Transverse colon (tissue), 4 donors: ENCODE measurements at regions not wholly inside any gene's neighbourhood (a gene's known extent, or its start where the extent isn't known, plus 50 kb on each side); places are given as distances from the start of the nearest gene placed in this dataset.
A peak's percentile ranks its signal among the peaks of the same experiment; 100 is the strongest.

Source experiments
- DNase-seq: peaks from one replicate; pipeline ENCODE4 v3.0.0-alpha.2; 2019
- H3K27ac ChIP-seq, 4 donors: fragments of 200-600 bp; sonication (generic); 2 replicates each; pipeline ENCODE4 v1.5.1; 2016 to 2018; ENCODE audit warnings: inconsistent platforms in 4 of 4
- H3K27me3 ChIP-seq: fragments of 200-600 bp; sonication (generic); 2 replicates; pipeline ENCODE4 v1.5.1; 2017; ENCODE audit warnings: inconsistent platforms
- H3K36me3 ChIP-seq, 4 donors: fragments of 200-600 bp; sonication (generic); 2 replicates each; pipeline ENCODE4 v1.5.1; 2017 to 2019; ENCODE audit warnings: inconsistent platforms in 4 of 4
- H3K4me1 ChIP-seq, 4 donors: fragments of 200-600 bp; sonication (generic); 2 replicates each; pipeline ENCODE4 v1.5.1; 2017 to 2020; ENCODE audit warnings: inconsistent platforms in 4 of 4
- H3K4me3 ChIP-seq, 4 donors: fragments of 200-600 bp; sonication (generic); 1 replicate in 1 of 4; 2 replicates in 3 of 4; pipeline versions ENCODE4 v1.5.1 to v1.6.1; 2017 to 2019; ENCODE audit warnings: inconsistent platforms in 4 of 4
- H3K9me3 ChIP-seq, 2 donors: fragments of 200-600 bp; sonication (generic); 2 replicates each; pipeline ENCODE4 v1.5.1; 2017 to 2019; ENCODE audit warnings: inconsistent platforms in 2 of 2
- CTCF ChIP-seq, 5 experiments: fragments of 200-600 bp in 3 of 5; fragments of 450-650 bp in 2 of 5; sonication (generic) in 3 of 5; IDR thresholded peaks; 1 replicate in 2 of 5; 2 replicates in 3 of 5; pipeline ENCODE4 v1.5.1; 2016 to 2017; ENCODE audit warnings: antibody characterized with exemption in 5 of 5, inconsistent platforms in 3 of 5, mild to moderate bottlenecking in 2 of 5, moderate library complexity in 1 of 5
- EP300 ChIP-seq: sonication (generic); formaldehyde crosslinking; IDR thresholded peaks from one replicate; pipeline ENCODE4 v1.6.1; 2017; ENCODE audit warnings: antibody characterized with exemption, low read depth
- POLR2A ChIP-seq: fragments of 450-650 bp; IDR thresholded peaks from one replicate; pipeline ENCODE4 v1.6.1; 2016; ENCODE audit warnings: antibody characterized with exemption, mild to moderate bottlenecking, moderate library complexity
- POLR2AphosphoS5 ChIP-seq, 3 donors: sonication (generic); formaldehyde crosslinking; IDR thresholded peaks; one replicate each; pipeline ENCODE4 v1.6.1; 2016; ENCODE audit warnings: antibody characterized with exemption in 3 of 3
- WGBS, 2 donors: methylation state at CpG; one replicate each; pipeline ENCODE4 v1.1.5; 2018; ENCODE audit warnings: low coverage in 1 of 2; 5-methylcytosine and 5-hydroxymethylcytosine counted together
- in situ Hi-C, 4 donors: fragments of 200-750 bp; cut with MboI; loops; one replicate each; pipeline versions ENCODE4 v1.15.0 to v1.15.1; 2017; ENCODE audit warnings: low sequenced_read_pairs in 3 of 4, low pct_ligation_motif_present in 1 of 4, low pct_unique_long_range_greater_than_20kb in 1 of 4
- intact Hi-C: fragments of 100-400 bp; cut with DNase I; formaldehyde crosslinking; loops from one replicate; pipeline ENCODE4 v1.15.1; 2023; ENCODE audit warnings: low total_unique reads

GRCh38 chr17:71458322-71458721 is 662.5 kb upstream of the SOX9 start:
- no peak for DNase-seq
- Histone ChIP-seq H3K9me3 (no peaks in the 10 kb centered on the region), H3K36me3 (no peaks in the 10 kb centered on the region), H3K27me3 (no peaks in the 10 kb centered on the region), H3K4me3 (no peak overlapping the region), H3K4me1 (no peaks in the 10 kb centered on the region), H3K27ac (no peak overlapping the region)
- TF ChIP-seq CTCF (IDR thresholded peaks at IDR 0.05), result no peak
- no peak for TF ChIP-seq POLR2AphosphoS5 (IDR thresholded peaks at IDR 0.05)
- WGBS, 2 donors, result 78 to 80% methylated on average over 5 of the region's 5 CpGs
- in situ Hi-C loops, result loop anchor here (25.0 kb wide), 4 partner anchors 104 to 1079 kb away; partner anchors contain the start of gene SOX9 (in 2 of the 4)
- intact Hi-C loops, result no loop called here

GRCh38 chr17:71460943-71461342 is 659.9 kb upstream of the SOX9 start:
- Histone ChIP-seq H3K4me1 (no peaks in the 10 kb centered on the region), H3K36me3 (no peaks in the 10 kb centered on the region), H3K27ac (no peak overlapping the region), H3K4me3 (no peak overlapping the region), H3K27me3 (no peaks in the 10 kb centered on the region), H3K9me3 (no peaks in the 10 kb centered on the region)
- in situ Hi-C loops (loop anchor here (10.0 to 25.0 kb wide), 5 partner anchors 101 to 1076 kb away; partner anchors contain the start of gene SOX9 (in 2 of the 4)), intact Hi-C loops (no loop called here)
- DNase-seq, result peak; percentile 34
- no peak for TF ChIP-seq POLR2A
- TF ChIP-seq POLR2AphosphoS5 (IDR thresholded peaks at IDR 0.05), result no peak
- peak; percentile 18 to 38 (median 30) for TF ChIP-seq CTCF (IDR thresholded peaks at IDR 0.05)
- TF ChIP-seq EP300, result no peak
- 45 to 69% methylated on average over 3 to 4 of the region's 4 CpGs for WGBS, 2 donors

- no peak overlapping the region for H3K27ac ChIP-seq
- no peak overlapping the region for H3K4me3 ChIP-seq
- 70 to 79% methylated on average over 1 to 5 of the region's 5 CpGs for WGBS, 2 donors
- in situ Hi-C loops, result loop anchor here (10.0 to 25.0 kb wide), 5 partner anchors 101 to 1076 kb away; partner anchors contain the start of gene SOX9 (in 2 of the 4)
- H3K36me3 ChIP-seq, result no peaks in the 10 kb centered on the region
- no peak for DNase-seq
- intact Hi-C loops, result no loop called here
- no peaks in the 10 kb centered on the region for H3K9me3 ChIP-seq
- H3K4me1 ChIP-seq, result no peaks in the 10 kb centered on the region
- TF ChIP-seq POLR2A (no peak), EP300 (no peak)
- no peaks in the 10 kb centered on the region for H3K27me3 ChIP-seq
These were observed 659.2 kb upstream of the SOX9 start for GRCh38 chr17:71461498-71462169.

- Histone ChIP-seq H3K9me3 (no peaks in the 10 kb centered on the region), H3K4me1 (no peaks in the 10 kb centered on the region), H3K27ac (no peak overlapping the region), H3K4me3 (no peak overlapping the region), H3K36me3 (no peaks in the 10 kb centered on the region), H3K27me3 (no peaks in the 10 kb centered on the region)
- in situ Hi-C loops (loop anchor here (10.0 to 25.0 kb wide), 5 partner anchors 98 to 1073 kb away; partner anchors contain the start of gene SOX9 (in 2 of the 4)), intact Hi-C loops (no loop called here)
- TF ChIP-seq CTCF (IDR thresholded peaks at IDR 0.05), result no peak
- TF ChIP-seq POLR2A, result no peak
- no peak for TF ChIP-seq EP300
- TF ChIP-seq POLR2AphosphoS5 (IDR thresholded peaks at IDR 0.05), result no peak
- 67 to 81% methylated on average over 3 to 4 of the region's 4 CpGs for WGBS, 2 donors
- DNase-seq, result no peak
These were observed 656.6 kb upstream of the SOX9 start for GRCh38 chr17:71464241-71464640.
